ENCODE measurements at regions not wholly inside any gene's neighbourhood (a gene's known extent, or its start where the extent isn't known, plus 50 kb on each side); places are given as distances from the start of the nearest gene placed in this dataset.

GRCh38 chr5:164898705-164899104 is 1393.3 kb downstream of the MAT2B start:
- Histone ChIP-seq H3K9me2 (ENCODE audit: insufficient read depth, low read length) (no peaks in the 10 kb centered on the region), H3K36me3 (ENCODE audit: insufficient read depth, low read length) (no peaks in the 10 kb centered on the region), H3K79me2 (ENCODE audit: insufficient read depth, low read depth, low read length) (no peaks in the 10 kb centered on the region), H3K4me2 (ENCODE audit: low read length) (no peak overlapping the region), H3K9me3 (ENCODE audit: low read length) (no peaks in the 10 kb centered on the region), H4K20me1 (ENCODE audit: insufficient read depth, low read length) (no peaks in the 10 kb centered on the region), H3K4me1 (ENCODE audit: insufficient read depth, low read length, poor library complexity, severe bottlenecking) (no peaks in the 10 kb centered on the region), H2AFZ (ENCODE audit: low read length) (no peak overlapping the region), H3K27ac (ENCODE audit: low read depth, low read length, poor library complexity, severe bottlenecking) (no peak overlapping the region), H3K4me3 (ENCODE audit: low read depth, low read length, poor library complexity, severe bottlenecking) (no peak overlapping the region)
- TF ChIP-seq EZH2phosphoT487 (IDR thresholded peaks at IDR 0.05; ENCODE audit: borderline replicate concordance, low read depth, low read length): no peak
- intact Hi-C loops (cut with micrococcal nuclease; ENCODE audit: unreplicated experiment): no loop called here
- no TSS peak for BruUV-seq (replicated peaks)
- ChIA-PET CTCF (ENCODE audit: unreplicated experiment) (no interaction called here), POLR2A (no interaction called here)
- no peak for DNase-seq (ENCODE audit: low spot score)

- intact Hi-C loops (cut with micrococcal nuclease; ENCODE audit: unreplicated experiment): no loop called here
- CTCF ChIA-PET (ENCODE audit: unreplicated experiment): no interaction called here
- H3K36me3 ChIP-seq (ENCODE audit: insufficient read depth, low read length): no peaks in the 10 kb centered on the region
Measured at GRCh38 chr5:164909673-164910072, 1404.3 kb downstream of the MAT2B start.

GRCh38 chr5:164921722-164922121 is 1416.3 kb downstream of the MAT2B start:
- intact Hi-C loops (cut with micrococcal nuclease; ENCODE audit: unreplicated experiment): no loop called here
- TF ChIP-seq EZH2phosphoT487 (IDR thresholded peaks at IDR 0.05; ENCODE audit: borderline replicate concordance, low read depth, low read length) (no peak), CTCF (conservative IDR thresholded peaks at IDR 0.05; ENCODE audit: low read length) (no peak)
- ChIA-PET CTCF (ENCODE audit: unreplicated experiment) (no interaction called here), POLR2A (interaction anchor here (0.5 to 0.6 kb wide), 2 partner anchors 13 to 85 kb away, joined by 3 to 5 read pairs; no protein-coding TSS in a partner anchor)
- Histone ChIP-seq H4K20me1 (ENCODE audit: insufficient read depth, low read length) (no peaks in the 10 kb centered on the region), H3K79me2 (ENCODE audit: insufficient read depth, low read depth, low read length) (no peaks in the 10 kb centered on the region), H2AFZ (ENCODE audit: low read length) (no peak overlapping the region), H3K36me3 (ENCODE audit: insufficient read depth, low read length) (no peaks in the 10 kb centered on the region), H3K9me2 (ENCODE audit: insufficient read depth, low read length) (no peaks in the 10 kb centered on the region), H3K9me3 (ENCODE audit: low read length) (no peaks in the 10 kb centered on the region), H3K4me2 (ENCODE audit: low read length) (no peak overlapping the region), H3K4me1 (ENCODE audit: insufficient read depth, low read length, poor library complexity, severe bottlenecking) (no peaks in the 10 kb centered on the region), H3K27ac (ENCODE audit: low read depth, low read length, poor library complexity, severe bottlenecking) (no peak overlapping the region), H3K4me3 (ENCODE audit: low read depth, low read length, poor library complexity, severe bottlenecking) (no peak overlapping the region)
- no peak for DNase-seq (ENCODE audit: low spot score)
- no TSS peak for BruUV-seq (replicated peaks)

More at GRCh38 chr5:164909673-164910072, 1404.3 kb downstream of the MAT2B start:
- H3K9me3 ChIP-seq (ENCODE audit: low read length): no peaks in the 10 kb centered on the region
- no peaks in the 10 kb centered on the region for H4K20me1 ChIP-seq (ENCODE audit: insufficient read depth, low read length)
- no peaks in the 10 kb centered on the region for H3K79me2 ChIP-seq (ENCODE audit: insufficient read depth, low read depth, low read length)
- H3K9me2 ChIP-seq (ENCODE audit: insufficient read depth, low read length): no peaks in the 10 kb centered on the region
- H3K4me3 ChIP-seq (ENCODE audit: low read depth, low read length, poor library complexity, severe bottlenecking): no peak overlapping the region
- TF ChIP-seq CTCF (conservative IDR thresholded peaks at IDR 0.05; ENCODE audit: low read length) (no peak), EZH2phosphoT487 (IDR thresholded peaks at IDR 0.05; ENCODE audit: borderline replicate concordance, low read depth, low read length) (no peak)
- no peak overlapping the region for H2AFZ ChIP-seq (ENCODE audit: low read length)
- BruUV-seq (replicated peaks): no TSS peak
- H3K27ac ChIP-seq (ENCODE audit: low read depth, low read length, poor library complexity, severe bottlenecking): no peak overlapping the region
- no peak for DNase-seq (ENCODE audit: low spot score)
- H3K4me1 ChIP-seq (ENCODE audit: insufficient read depth, low read length, poor library complexity, severe bottlenecking): no peaks in the 10 kb centered on the region
- H3K4me2 ChIP-seq (ENCODE audit: low read length): no peak overlapping the region
- POLR2A ChIA-PET: no interaction called here
